WI38 (cell line): ENCODE measurements at regions not wholly inside any gene's neighbourhood (a gene's known extent, or its start where the extent isn't known, plus 50 kb on each side); places are given as distances from the start of the nearest gene placed in this dataset.

Source experiments
- H3K4me3 ChIP-seq: 2 replicates; pipeline ENCODE4 v1.5.1; 2011; ENCODE audit warnings: low read depth, mild to moderate bottlenecking, control low read depth, low read length
- CTCF ChIP-seq: IDR thresholded peaks from 2 replicates; pipeline ENCODE4 v1.5.1; 2012; ENCODE audit warnings: low read depth, mild to moderate bottlenecking, control low read depth, low read length

GRCh38 chr5:19319252-19319651, 668.7 kb downstream of the CDH18 start:
- no peak overlapping the region for H3K4me3 ChIP-seq
- no peak for TF ChIP-seq CTCF

GRCh38 chr5:19322716-19323485, 665.1 kb downstream of the CDH18 start:
- no peak for TF ChIP-seq CTCF
- no peak overlapping the region for H3K4me3 ChIP-seq

GRCh38 chr5:19334278-19334677, 653.7 kb downstream of the CDH18 start:
- no peak overlapping the region for H3K4me3 ChIP-seq
- TF ChIP-seq CTCF = no peak

GRCh38 chr5:19342942-19343341, 645.1 kb downstream of the CDH18 start:
- no peak overlapping the region for H3K4me3 ChIP-seq
- TF ChIP-seq CTCF = no peak

GRCh38 chr5:19352120-19352519, 635.9 kb downstream of the CDH18 start:
- no peak for TF ChIP-seq CTCF
- no peak overlapping the region for H3K4me3 ChIP-seq

- TF ChIP-seq CTCF = no peak
These were observed 619.0 kb downstream of the CDH18 start for GRCh38 chr5:19369048-19369447.

GRCh38 chr5:19369561-19369960, 618.4 kb downstream of the CDH18 start:
- H3K4me3 ChIP-seq = no peak overlapping the region
- TF ChIP-seq CTCF = no peak

More at GRCh38 chr5:19369048-19369447, 619.0 kb downstream of the CDH18 start:
- H3K4me3 ChIP-seq = no peak overlapping the region
